TTC549 (cell line): ENCODE measurements at regions not wholly inside any gene's neighbourhood (a gene's known extent, or its start where the extent isn't known, plus 50 kb on each side); places are given as distances from the start of the nearest gene placed in this dataset.

Source experiments
- FAIRE-seq: peaks from 2 replicates; lab custom pipeline; 2012; peaks lifted over from hg19 to GRCh38; lab: Jason Lieb, UNC

GRCh38 chr9:13386316-13386715, 106.8 kb upstream of the MPDZ start:
- FAIRE-seq, result no peak

DNA sequence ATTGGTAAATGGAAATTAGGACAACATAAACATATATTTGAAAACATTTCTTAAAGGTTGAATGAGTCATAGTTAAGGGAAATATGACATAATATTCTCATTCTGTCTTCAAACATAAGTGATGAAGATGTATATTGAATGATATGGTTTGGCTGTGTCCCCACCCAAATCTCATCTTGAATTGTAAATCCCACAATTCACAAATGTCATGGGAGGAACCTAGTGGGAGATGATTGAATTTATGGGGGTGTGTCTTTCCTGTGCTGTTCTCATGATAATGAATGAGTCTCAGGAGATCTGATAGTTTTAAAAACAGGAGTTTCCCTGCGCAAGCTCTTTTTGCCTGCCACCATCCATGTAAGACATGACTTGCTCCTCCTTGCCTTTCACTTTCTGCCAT, 104.4 kb upstream of the MPDZ start:
- FAIRE-seq, result no peak

GRCh38 chr9:13383216-13383615, 103.7 kb upstream of the MPDZ start:
- no peak for FAIRE-seq

GRCh38 chr9:13382595-13382994, 103.1 kb upstream of the MPDZ start:
- no peak for FAIRE-seq

GRCh38 chr9:13380903-13381302, 101.4 kb upstream of the MPDZ start:
- no peak for FAIRE-seq

- FAIRE-seq, result no peak
Observed at GRCh38 chr9:13378154-13378553, 98.7 kb upstream of the MPDZ start.

GRCh38 chr9:13377171-13377925, 97.9 kb upstream of the MPDZ start:
- FAIRE-seq, result no peak

GRCh38 chr9:13372510-13372909, 93.0 kb upstream of the MPDZ start:
- no peak for FAIRE-seq

GRCh38 chr9:13369431-13369830, 89.9 kb upstream of the MPDZ start:
- FAIRE-seq, result no peak

DNA sequence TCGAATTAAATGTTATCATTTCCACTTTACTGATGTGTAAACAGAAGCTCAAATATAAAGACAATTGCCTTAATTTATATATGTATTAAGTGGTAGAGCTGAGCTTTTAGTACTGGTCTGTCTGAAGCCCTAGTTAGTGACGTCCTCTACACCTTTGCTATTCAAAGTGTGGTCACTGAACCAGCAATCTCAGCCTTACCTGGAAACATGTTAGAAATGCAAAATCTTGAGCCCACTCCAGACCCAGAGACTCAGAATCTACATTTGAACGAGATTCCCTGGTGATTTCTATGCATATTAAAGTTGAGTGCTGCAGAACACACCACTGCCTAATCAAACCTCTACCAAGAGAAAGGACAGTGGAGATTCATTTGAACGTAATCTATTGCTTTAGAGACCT, 88.3 kb upstream of the MPDZ start:
- no peak for FAIRE-seq

GRCh38 chr9:13364271-13365000, 84.9 kb upstream of the MPDZ start:
- FAIRE-seq, result no peak

- no peak for FAIRE-seq
Observed at GRCh38 chr9:13361076-13361475, 81.6 kb upstream of the MPDZ start.

DNA sequence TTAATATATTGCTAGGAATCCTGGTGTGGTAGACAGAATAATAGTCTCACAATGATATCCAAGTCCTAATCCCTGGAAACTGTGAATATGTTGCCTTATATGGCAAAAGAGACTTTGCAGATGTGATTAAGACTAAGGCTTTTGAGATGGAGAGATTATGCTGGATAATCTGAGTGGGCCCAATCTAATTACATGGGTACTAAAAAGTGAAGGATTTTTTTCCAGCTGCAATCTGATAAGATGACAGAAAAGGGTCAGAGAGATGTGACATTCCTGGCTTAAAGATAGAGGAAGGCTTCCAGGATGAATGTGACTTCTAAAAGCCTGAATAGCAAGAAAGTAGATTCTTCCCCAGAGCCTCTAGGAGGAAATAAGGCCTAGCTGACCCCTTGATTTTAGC, 80.7 kb upstream of the MPDZ start:
- no peak for FAIRE-seq

GRCh38 chr9:13358128-13358527, 78.6 kb upstream of the MPDZ start:
- peak; percentile 74 for FAIRE-seq

- FAIRE-seq, result no peak
Observed at GRCh38 chr9:13354733-13355132, 75.2 kb upstream of the MPDZ start.

DNA sequence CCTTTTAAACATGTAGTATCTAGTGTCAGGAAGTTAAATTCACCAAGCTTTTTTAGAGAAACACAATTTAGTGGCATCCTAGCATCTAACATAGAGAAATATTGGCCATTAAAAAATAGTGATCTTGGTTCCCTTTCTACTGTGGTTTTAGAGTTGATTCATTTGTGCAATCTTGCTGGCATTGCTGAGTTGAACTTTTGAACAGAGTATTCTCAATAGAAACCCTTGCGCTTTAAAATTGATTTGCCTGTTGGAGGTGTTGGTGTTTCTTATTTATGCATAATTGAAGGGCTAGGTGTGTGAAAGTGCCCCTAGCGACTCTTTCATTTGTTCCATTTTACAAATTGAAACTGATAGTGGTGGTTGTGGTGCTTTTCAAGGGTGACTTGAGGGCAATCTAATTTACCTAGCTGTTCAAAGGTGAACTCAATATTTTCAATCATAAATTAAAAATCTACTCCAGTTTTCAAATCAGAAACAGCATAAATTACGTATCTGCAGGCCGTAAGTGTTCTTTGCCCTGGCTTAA, 73.0 kb upstream of the MPDZ start:
- no peak for FAIRE-seq

GRCh38 chr9:13351778-13352386, 72.4 kb upstream of the MPDZ start:
- peak; percentile 93 for FAIRE-seq

- no peak for FAIRE-seq
Observed at GRCh38 chr9:13332571-13332970, 53.1 kb upstream of the MPDZ start.

GRCh38 chr9:13331320-13331719, 51.8 kb upstream of the MPDZ start:
- no peak for FAIRE-seq

- FAIRE-seq, result no peak
Observed at GRCh38 chr9:13330396-13331004, 51.0 kb upstream of the MPDZ start.
